GM13977 (cell line): ENCODE measurements at regions not wholly inside any gene's neighbourhood (a gene's known extent, or its start where the extent isn't known, plus 50 kb on each side); places are given as distances from the start of the nearest gene placed in this dataset.
"Not testable (repeated sequence)": the region's sequence is repeated elsewhere in the genome, so short reads cannot be mapped to it uniquely, and the experiment has no call there.

Source experiments
- DNase-seq: peaks from one replicate; pipeline ENCODE4 v3.0.0; 2012; ENCODE audit warnings: low spot score
- CTCF ChIP-seq: IDR thresholded peaks from 2 replicates; pipeline ENCODE4 v1.5.1; 2012; ENCODE audit warnings: mild to moderate bottlenecking, control low read depth; ENCODE audit not compliant: insufficient read depth; ENCODE audit errors: extremely low read depth, missing control alignments
- in situ Hi-C: fragments of 300-500 bp; cut with MboI; formaldehyde crosslinking; loops from one replicate; pipeline ENCODE4 v1.12.0; 2022; ENCODE audit warnings: low sequenced_read_pairs, low pct_unique_long_range_greater_than_20kb, mixed read lengths, inconsistent platforms; ENCODE audit not compliant: unreplicated experiment

GRCh38 chr1:5683446-5683845 is 308.8 kb downstream of the NPHP4 start:
- in situ Hi-C loops = no loop called here
- no peak for DNase-seq
- no peak for TF ChIP-seq CTCF

GRCh38 chr1:5682626-5683225 is 309.5 kb downstream of the NPHP4 start:
- no peak for TF ChIP-seq CTCF
- in situ Hi-C loops = no loop called here
- DNase-seq = no peak

GRCh38 chr1:5681654-5682053 is 310.6 kb downstream of the NPHP4 start:
- in situ Hi-C loops = no loop called here
- no peak for DNase-seq
- no peak for TF ChIP-seq CTCF

GRCh38 chr1:5680600-5680999 is 311.6 kb downstream of the NPHP4 start:
- in situ Hi-C loops = no loop called here
- DNase-seq = no peak
- no peak for TF ChIP-seq CTCF

- DNase-seq = no peak
- in situ Hi-C loops = no loop called here
- TF ChIP-seq CTCF = no peak
These were observed 313.5 kb downstream of the NPHP4 start for GRCh38 chr1:5678759-5679158.

GRCh38 chr1:5672355-5672754 is 319.9 kb downstream of the NPHP4 start:
- in situ Hi-C loops, DNase-seq: not testable (repeated sequence)

GRCh38 chr1:5670590-5671350 is 321.5 kb downstream of the NPHP4 start:
- DNase-seq = no peak
- in situ Hi-C loops = no loop called here
- TF ChIP-seq CTCF = no peak
